ENCODE measurements at regions not wholly inside any gene's neighbourhood (a gene's known extent, or its start where the extent isn't known, plus 50 kb on each side); places are given as distances from the start of the nearest gene placed in this dataset.

DNA sequence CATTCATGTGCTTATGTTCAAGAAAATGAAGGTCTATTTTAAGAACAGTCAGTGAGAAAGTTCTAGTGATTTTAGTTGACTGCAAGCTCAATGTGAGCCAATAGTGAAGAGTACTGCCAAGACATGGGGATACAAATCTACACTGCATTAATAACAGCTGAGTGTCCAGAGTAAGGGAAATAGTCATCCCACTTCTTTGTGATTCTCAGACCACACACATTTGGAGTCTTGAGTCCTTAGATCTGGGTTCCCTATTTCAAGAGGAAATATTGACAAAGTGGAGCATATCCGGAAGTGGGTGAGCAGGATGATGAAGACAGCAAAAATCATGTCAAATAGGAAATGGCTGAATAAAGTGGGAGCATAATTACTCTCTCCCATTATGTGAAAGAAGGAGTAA is 171.1 kb downstream of the LARP7 start:
- Histone ChIP-seq H3K27ac (ENCODE audit: low read length) (no peak overlapping the region), H2AFZ (ENCODE audit: low read depth, low read length) (no peak overlapping the region), H3K4me3 (ENCODE audit: low read length) (no peak overlapping the region), H4K20me1 (ENCODE audit: insufficient read depth) (no peaks in the 10 kb centered on the region), H3K9me3 (ENCODE audit: low read length) (no peaks in the 10 kb centered on the region), H3F3A (ENCODE audit: insufficient read depth, low read length, poor library complexity, severe bottlenecking) (no peaks in the 10 kb centered on the region), H3K36me3 (ENCODE audit: insufficient read depth, low read length) (no peaks in the 10 kb centered on the region), H3K27me3 (ENCODE audit: insufficient read depth, low read depth, low read length) (no peaks in the 10 kb centered on the region), H3K4me2 (ENCODE audit: low read length) (no peak overlapping the region), H3K79me2 (replicated peaks; ENCODE audit: insufficient read depth, low read length) (no peaks in the 10 kb centered on the region), H3K9me2 (ENCODE audit: insufficient read depth, low read length) (no peaks in the 10 kb centered on the region), H3K9ac (ENCODE audit: low read length) (no peak overlapping the region)
- TF ChIP-seq SMC3 (conservative IDR thresholded peaks at IDR 0.05; ENCODE audit: poor library complexity) (no peak), RAD21 (conservative IDR thresholded peaks at IDR 0.05) (no peak), POLR2AphosphoS5 (IDR thresholded peaks at IDR 0.05) (no peak), EZH2 (IDR thresholded peaks at IDR 0.05; ENCODE audit: borderline replicate concordance, insufficient read depth, low read length, poor library complexity, severe bottlenecking) (no peak), EP300 (conservative IDR thresholded peaks at IDR 0.05; ENCODE audit: poor library complexity, severe bottlenecking) (no peak), MXI1 (conservative IDR thresholded peaks at IDR 0.05; ENCODE audit: poor library complexity, severe bottlenecking) (no peak), TAF1 (IDR thresholded peaks at IDR 0.05; ENCODE audit: low read depth) (no peak)
- TF ChIP-seq, protein P1, sequence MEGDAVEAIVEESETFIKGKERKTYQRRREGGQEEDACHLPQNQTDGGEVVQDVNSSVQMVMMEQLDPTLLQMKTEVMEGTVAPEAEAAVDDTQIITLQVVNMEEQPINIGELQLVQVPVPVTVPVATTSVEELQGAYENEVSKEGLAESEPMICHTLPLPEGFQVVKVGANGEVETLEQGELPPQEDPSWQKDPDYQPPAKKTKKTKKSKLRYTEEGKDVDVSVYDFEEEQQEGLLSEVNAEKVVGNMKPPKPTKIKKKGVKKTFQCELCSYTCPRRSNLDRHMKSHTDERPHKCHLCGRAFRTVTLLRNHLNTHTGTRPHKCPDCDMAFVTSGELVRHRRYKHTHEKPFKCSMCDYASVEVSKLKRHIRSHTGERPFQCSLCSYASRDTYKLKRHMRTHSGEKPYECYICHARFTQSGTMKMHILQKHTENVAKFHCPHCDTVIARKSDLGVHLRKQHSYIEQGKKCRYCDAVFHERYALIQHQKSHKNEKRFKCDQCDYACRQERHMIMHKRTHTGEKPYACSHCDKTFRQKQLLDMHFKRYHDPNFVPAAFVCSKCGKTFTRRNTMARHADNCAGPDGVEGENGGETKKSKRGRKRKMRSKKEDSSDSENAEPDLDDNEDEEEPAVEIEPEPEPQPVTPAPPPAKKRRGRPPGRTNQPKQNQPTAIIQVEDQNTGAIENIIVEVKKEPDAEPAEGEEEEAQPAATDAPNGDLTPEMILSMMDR (IDR thresholded peaks at IDR 0.05; ENCODE audit: poor library complexity, severe bottlenecking), result no peak
- TF ChIP-seq, protein P2, sequence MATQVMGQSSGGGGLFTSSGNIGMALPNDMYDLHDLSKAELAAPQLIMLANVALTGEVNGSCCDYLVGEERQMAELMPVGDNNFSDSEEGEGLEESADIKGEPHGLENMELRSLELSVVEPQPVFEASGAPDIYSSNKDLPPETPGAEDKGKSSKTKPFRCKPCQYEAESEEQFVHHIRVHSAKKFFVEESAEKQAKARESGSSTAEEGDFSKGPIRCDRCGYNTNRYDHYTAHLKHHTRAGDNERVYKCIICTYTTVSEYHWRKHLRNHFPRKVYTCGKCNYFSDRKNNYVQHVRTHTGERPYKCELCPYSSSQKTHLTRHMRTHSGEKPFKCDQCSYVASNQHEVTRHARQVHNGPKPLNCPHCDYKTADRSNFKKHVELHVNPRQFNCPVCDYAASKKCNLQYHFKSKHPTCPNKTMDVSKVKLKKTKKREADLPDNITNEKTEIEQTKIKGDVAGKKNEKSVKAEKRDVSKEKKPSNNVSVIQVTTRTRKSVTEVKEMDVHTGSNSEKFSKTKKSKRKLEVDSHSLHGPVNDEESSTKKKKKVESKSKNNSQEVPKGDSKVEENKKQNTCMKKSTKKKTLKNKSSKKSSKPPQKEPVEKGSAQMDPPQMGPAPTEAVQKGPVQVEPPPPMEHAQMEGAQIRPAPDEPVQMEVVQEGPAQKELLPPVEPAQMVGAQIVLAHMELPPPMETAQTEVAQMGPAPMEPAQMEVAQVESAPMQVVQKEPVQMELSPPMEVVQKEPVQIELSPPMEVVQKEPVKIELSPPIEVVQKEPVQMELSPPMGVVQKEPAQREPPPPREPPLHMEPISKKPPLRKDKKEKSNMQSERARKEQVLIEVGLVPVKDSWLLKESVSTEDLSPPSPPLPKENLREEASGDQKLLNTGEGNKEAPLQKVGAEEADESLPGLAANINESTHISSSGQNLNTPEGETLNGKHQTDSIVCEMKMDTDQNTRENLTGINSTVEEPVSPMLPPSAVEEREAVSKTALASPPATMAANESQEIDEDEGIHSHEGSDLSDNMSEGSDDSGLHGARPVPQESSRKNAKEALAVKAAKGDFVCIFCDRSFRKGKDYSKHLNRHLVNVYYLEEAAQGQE (IDR thresholded peaks at IDR 0.05; ENCODE audit: borderline replicate concordance), result no peak

DNA sequence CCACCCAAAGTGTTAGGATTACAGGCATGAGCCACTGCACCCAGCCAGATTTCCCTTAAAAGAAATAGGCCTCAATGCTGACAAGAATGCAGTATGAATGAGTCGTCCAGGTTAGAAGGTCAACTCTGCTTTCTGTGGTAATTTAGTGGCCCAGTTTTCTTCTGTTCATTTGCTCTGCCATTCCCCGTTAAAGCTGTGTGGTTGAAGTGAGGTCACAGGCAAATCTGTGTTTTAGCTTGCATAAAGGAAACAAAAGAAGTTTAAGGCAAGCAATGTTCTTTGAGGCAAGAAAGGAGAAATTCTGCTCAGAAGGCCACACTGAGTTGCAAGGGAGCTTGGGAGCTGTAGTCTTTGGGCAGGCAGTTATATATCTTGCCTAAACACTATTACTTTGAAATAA is 176.8 kb downstream of the LARP7 start:
- H4K20me1 ChIP-seq (ENCODE audit: insufficient read depth), result no peaks in the 10 kb centered on the region
- H3K27me3 ChIP-seq (ENCODE audit: insufficient read depth, low read depth, low read length), result no peaks in the 10 kb centered on the region
- no peaks in the 10 kb centered on the region for H3K36me3 ChIP-seq (ENCODE audit: insufficient read depth, low read length)
- no peaks in the 10 kb centered on the region for H3K9me2 ChIP-seq (ENCODE audit: insufficient read depth, low read length)
- H3K9me3 ChIP-seq (ENCODE audit: low read length), result no peaks in the 10 kb centered on the region
- no peak overlapping the region for H3K4me3 ChIP-seq (ENCODE audit: low read length)
- no peak overlapping the region for H3K9ac ChIP-seq (ENCODE audit: low read length)
- no peaks in the 10 kb centered on the region for H3K79me2 ChIP-seq (replicated peaks; ENCODE audit: insufficient read depth, low read length)
- no peak overlapping the region for H3K4me2 ChIP-seq (ENCODE audit: low read length)
- H3F3A ChIP-seq (ENCODE audit: insufficient read depth, low read length, poor library complexity, severe bottlenecking), result no peaks in the 10 kb centered on the region
- H2AFZ ChIP-seq (ENCODE audit: low read depth, low read length), result no peak overlapping the region
- TF ChIP-seq EP300 (conservative IDR thresholded peaks at IDR 0.05; ENCODE audit: poor library complexity, severe bottlenecking) (no peak), POLR2AphosphoS5 (IDR thresholded peaks at IDR 0.05) (no peak), MXI1 (conservative IDR thresholded peaks at IDR 0.05; ENCODE audit: poor library complexity, severe bottlenecking) (no peak), SMC3 (conservative IDR thresholded peaks at IDR 0.05; ENCODE audit: poor library complexity) (no peak), TAF1 (IDR thresholded peaks at IDR 0.05; ENCODE audit: low read depth) (no peak), RAD21 (conservative IDR thresholded peaks at IDR 0.05) (no peak), EZH2 (IDR thresholded peaks at IDR 0.05; ENCODE audit: borderline replicate concordance, insufficient read depth, low read length, poor library complexity, severe bottlenecking) (no peak)
- TF ChIP-seq, protein P1 (IDR thresholded peaks at IDR 0.05; ENCODE audit: poor library complexity, severe bottlenecking), result no peak
- TF ChIP-seq, protein P2 (IDR thresholded peaks at IDR 0.05; ENCODE audit: borderline replicate concordance), result no peak
- H3K27ac ChIP-seq (ENCODE audit: low read length), result no peak overlapping the region

Data from neural cell (in vitro differentiated cells).